ENCODE measurements at regions not wholly inside any gene's neighbourhood (a gene's known extent, or its start where the extent isn't known, plus 50 kb on each side); places are given as distances from the start of the nearest gene placed in this dataset.

GRCh38 chr21:25385341-25385740, 221.9 kb downstream of the MRPL39 start:
- TF ChIP-seq GATA2 (IDR thresholded peaks at IDR 0.05; ENCODE audit: low read depth, low read length), result no peak
- TF ChIP-seq GATA3 (IDR thresholded peaks at IDR 0.05; ENCODE audit: low read depth, low read length), result no peak
